NCI-H2171 (cell line): ENCODE measurements at regions not wholly inside any gene's neighbourhood (a gene's known extent, or its start where the extent isn't known, plus 50 kb on each side); places are given as distances from the start of the nearest gene placed in this dataset.

Experiments used
- DNase-seq: peaks from one replicate; lab custom pipeline; 2025; lab: John Stamatoyannopoulos, UW

GRCh38 chr9:28329323-28329722 lies 756.0 kb upstream of the C9orf72 start:
- no peak for DNase-seq

DNA sequence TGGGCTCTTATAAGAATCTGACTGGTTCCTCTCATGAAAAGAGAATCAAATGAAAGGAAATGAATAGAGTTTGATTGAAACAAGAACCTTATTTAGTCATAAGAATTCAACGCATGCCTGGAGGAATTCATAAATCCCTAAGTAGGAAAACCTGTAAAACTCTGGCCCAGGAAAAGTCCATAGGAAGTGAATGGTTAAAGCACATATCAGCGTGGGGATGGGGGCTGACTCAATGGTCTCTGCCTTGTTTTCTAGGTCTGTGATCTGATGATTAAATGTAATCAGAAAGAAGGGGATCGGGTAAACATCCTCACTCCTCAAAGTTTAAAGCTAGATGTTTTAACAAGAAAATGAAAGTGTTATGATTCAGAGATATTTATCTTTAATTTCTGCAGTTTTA lies 759.4 kb upstream of the C9orf72 start:
- DNase-seq: no peak

GRCh38 chr9:28341913-28342312 lies 768.6 kb upstream of the C9orf72 start:
- DNase-seq: no peak

- DNase-seq: no peak
These were observed 769.6 kb upstream of the C9orf72 start for GRCh38 chr9:28342815-28343338.

- no peak for DNase-seq
These were observed 789.9 kb upstream of the C9orf72 start for GRCh38 chr9:28363151-28363562.

DNA sequence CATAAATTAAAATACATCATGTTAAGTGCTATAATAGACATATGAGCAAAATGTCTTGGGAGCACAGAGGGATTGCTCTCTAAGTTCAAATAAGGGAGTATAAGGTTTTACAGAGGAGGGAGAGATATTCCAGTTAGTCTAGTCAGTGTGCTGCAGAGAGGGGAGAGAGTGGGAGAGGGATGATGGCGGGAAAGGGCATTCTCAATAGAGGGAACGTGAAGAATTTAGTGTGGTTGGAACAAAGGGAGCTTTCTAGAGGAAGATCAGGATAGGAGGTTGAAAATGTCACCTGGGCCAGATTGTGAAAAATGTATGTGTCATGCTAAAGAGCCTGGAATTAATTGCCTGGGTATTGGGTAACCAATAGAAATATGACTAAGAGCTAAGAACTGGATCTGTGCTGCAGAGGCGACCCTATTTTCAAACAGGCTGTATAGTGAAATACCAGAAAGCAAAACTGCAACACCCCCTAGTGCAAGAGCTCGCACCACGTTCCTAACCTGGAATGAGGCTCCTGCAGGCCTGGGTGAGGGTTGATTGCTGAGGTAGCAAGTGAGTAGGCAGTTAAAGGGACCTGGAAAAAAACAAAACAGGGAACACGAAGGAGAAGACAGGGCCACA lies 791.8 kb upstream of the C9orf72 start:
- DNase-seq: peak; percentile 1

- DNase-seq: no peak
These were observed 792.4 kb upstream of the C9orf72 start for GRCh38 chr9:28365728-28366127.

DNA sequence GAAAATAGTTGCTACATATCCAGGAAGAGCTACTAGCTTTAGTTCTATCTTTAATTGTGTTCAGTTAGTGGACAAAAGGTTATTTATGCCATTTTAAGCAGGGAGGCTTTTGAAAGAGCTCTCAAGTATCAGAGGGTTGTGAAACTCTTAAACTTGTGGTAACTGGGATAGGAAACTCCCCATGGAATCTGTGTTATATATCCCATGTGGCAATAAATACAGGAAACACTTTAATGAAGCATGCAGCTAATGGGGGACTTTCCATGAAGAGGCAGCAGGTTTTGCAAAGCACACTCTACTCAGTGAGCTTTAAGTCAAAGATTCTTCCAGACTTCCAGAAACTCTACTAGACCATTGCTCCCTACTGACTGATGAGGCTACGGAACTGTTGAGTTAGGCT lies 805.0 kb upstream of the C9orf72 start:
- DNase-seq: no peak

GRCh38 chr9:28379082-28379481 lies 805.8 kb upstream of the C9orf72 start:
- no peak for DNase-seq

DNA sequence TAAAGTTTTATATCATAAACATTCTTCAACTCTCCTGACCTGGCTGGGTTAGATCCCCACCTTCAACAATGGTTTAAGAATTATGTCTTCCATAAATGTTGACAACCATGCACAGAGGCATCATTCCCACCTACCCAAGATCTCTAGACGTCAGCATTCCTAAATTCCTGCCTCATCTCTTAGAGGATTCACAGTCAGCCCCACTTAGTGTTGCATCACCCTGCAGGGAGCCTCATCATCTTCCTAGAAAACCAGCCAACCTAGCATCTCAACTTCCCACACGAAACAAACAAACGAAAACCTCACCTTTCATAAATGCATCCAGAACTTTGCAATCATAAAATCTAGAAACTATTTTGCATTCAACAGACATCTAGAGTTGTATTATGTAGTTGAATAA lies 816.1 kb upstream of the C9orf72 start:
- no peak for DNase-seq

GRCh38 chr9:28394774-28395173 lies 821.5 kb upstream of the C9orf72 start:
- DNase-seq: no peak

- no peak for DNase-seq
These were observed 822.8 kb upstream of the C9orf72 start for GRCh38 chr9:28396058-28396457.

GRCh38 chr9:28407351-28407750 lies 834.1 kb upstream of the C9orf72 start:
- no peak for DNase-seq

DNA sequence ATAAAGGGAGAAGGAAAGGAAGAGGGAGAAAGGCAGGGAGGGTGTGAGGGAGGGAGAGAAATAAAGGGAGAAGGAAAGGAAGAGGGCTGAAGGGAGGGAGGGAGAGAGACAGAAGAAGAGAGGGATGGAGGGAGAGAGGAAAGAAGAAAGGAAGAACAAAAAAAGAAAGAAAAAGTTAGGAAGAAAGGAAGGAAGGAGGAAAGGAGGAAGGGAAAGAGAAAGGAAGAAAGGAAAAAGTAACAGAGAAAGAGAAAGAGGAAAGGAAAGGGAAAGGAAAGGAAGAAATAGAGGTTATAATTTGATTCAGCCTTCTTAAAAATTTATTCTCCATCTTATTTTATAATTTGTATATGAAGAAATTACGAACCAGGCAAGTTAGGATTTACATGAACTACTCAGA lies 836.6 kb upstream of the C9orf72 start:
- DNase-seq: no peak

- DNase-seq: no peak
These were observed 837.1 kb upstream of the C9orf72 start for GRCh38 chr9:28410411-28410810.

DNA sequence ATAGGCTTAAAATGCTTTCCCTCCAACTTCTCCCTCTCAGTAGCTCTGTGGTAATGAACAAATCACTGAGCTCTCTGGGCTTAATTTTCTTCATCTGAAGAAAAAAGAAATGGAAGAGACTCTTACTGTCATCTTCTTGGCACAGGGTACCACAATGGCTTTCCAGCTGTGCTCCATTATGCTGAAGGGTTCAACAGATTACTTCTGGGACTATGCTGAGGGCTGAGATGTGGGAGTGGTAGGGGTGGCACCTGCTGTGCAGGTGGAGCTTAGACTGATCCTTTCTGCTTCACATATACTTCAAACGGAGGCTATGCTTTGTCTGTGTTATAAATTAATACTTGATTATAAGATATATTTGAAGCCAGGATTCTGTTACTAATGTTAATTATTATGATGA lies 840.2 kb upstream of the C9orf72 start:
- no peak for DNase-seq

- DNase-seq: no peak
These were observed 850.0 kb upstream of the C9orf72 start for GRCh38 chr9:28423255-28423654.

DNA sequence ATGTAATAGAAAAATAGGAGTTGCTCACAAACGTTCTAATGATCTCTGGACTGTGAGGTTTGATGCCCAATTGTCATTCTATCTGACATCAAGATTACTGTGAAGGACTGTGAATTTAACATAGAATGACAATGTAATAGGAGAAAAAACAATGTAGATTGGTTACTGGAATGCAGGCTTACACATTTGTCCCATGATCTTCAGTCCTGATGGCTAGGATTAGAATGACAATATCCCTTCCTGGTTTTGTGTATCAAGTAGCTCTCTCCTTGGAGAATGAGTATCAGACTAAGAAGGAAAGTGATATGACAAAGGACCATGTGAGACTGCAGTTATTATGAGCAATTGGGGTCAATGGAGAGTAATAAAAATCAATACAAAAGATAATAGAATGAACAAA lies 862.2 kb upstream of the C9orf72 start:
- DNase-seq: no peak

DNA sequence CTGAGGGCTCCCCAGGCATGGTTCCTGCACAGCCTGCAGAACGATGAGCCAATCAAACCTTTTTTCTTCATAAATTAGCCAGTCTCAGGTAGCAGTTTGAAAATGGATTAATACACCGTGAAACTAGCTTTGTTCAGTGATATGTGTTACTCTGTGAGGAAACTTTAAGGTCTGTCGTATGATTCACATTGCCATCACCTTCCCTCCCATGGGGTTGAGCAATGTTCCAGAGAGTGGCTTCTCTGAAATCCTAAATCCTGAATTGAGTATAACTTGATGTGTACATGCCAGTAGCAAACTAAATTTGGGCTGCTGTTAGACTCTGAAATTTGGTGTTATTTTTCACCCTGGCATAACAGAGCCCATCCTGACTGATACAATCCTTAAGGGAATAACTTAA lies 866.4 kb upstream of the C9orf72 start:
- DNase-seq: no peak

DNA sequence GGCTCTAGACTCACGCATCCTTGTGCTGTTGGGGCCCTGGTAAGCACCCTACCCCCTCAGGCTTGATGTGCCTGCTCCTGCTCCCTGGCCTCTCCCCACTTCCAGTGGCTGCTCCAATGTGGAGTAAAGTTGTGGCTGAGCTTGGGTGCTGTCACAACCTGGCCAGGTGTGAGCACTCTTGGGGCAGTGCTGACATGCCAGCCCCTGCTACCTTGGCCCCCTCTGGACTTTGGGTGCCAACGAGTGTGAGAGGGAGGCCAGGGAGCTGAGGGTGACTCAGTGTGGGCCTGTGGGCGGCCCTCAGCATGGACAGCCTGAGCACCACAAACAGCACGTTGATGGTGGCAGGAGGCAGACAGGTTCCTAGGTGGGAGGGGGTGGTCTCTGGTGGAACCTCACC lies 870.2 kb upstream of the C9orf72 start:
- no peak for DNase-seq

DNA sequence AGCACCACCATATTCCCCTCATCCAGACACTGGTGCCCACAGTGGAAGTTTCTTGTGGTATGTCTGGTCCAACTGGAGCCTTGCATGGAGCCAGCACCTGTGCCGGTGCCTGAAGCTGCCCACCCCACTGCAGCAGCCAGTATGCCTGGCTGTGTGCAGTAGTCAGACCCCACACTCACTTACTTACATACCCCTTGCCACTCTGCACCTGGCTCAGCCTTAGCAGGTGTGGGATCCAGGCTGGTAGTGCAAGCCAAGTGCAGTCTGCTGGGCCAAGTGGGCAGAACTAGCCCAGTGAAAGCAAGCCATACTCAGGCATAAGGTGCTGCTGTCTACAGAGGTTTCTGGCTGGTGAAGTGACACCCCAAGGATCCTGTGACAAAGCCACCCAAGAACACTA lies 871.4 kb upstream of the C9orf72 start:
- no peak for DNase-seq

DNA sequence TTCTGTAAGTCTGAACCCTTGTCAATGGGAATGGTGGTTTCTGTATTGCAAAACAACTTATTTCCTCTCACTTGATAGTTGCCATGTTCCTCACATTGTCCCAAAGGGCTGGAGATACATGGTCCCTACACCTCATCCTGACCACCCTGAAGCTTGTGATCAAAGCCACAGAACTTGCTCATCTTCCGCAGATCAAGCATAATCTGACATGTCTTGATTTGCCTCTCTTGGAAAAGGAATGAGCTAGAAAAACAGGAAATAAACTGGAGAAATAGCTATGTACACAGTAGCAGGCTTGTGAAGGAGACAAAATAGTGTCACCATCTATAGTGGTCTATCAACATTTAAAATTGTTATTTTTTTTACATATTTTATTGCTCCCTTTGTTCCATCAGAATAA lies 871.9 kb upstream of the C9orf72 start:
- DNase-seq: no peak

DNA sequence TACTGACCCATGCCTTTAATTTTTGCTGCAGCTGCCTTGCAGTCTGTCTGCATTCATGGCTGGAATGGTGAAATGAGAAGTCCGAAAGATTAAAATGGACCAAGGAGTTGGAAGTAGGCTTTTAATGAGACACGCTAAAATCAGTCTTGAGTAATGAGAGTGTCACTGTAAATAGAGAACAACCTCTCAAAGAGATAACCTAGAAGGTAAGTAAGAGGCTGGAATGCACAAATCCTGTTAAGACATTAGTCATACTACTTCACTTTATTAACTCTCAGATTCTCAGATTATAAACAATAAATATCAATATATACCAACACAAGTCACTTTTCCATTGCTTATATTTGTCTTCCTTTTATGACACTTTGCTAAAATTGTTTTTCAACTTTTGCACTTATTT lies 880.6 kb upstream of the C9orf72 start:
- DNase-seq: no peak

DNA sequence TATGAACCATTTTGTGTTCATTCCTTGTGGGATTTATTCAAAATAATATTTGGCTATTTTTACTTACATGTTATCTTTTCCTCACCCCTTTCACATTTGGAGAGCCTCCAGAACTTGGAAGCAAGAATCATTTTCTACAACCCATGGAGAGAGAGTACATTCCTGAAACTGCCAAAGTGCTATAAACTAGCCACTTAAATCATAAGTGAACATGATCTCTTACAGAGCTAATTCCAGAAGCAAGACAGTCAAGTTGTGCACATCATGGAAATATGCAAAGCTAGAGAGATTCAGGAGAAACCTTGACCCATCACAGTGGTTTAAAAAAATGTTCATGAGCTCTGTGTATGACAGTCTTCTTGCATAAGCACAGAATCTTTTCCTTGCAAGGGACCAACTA lies 883.6 kb upstream of the C9orf72 start:
- DNase-seq: no peak
